ENCODE measurements at regions not wholly inside any gene's neighbourhood (a gene's known extent, or its start where the extent isn't known, plus 50 kb on each side); places are given as distances from the start of the nearest gene placed in this dataset.
A peak's percentile ranks its signal among the peaks of the same experiment; 100 is the strongest.

DNA sequence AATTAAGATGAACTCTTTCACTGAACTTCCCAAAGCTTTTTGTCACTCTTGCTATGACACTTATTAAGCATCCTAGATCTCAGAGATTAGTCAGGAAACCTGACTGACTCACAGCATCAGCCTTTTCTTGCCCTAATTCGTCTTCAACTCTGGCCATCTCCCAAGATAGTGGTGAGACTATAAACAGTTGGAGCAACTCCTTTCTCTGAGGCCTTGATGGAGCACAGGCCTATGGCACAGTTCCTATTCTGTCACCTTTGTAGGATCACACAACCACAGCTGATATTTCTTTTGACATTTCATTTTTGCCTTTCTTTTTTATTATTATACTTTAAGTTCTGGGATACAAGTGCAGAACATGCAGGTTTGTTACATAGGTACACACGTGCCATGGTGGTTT lies 217.6 kb downstream of the PRR32 start:
- Histone ChIP-seq H3K27me3 (ENCODE audit: control insufficient read depth, insufficient read depth, low read length) (no peaks in the 10 kb centered on the region; the same call in 1 of the 2 replicates), H3K9ac (ENCODE audit: low read length) (no peak overlapping the region), H3K36me3 (ENCODE audit: control insufficient read depth, insufficient read depth, low read length) (no peaks in the 10 kb centered on the region)

DNA sequence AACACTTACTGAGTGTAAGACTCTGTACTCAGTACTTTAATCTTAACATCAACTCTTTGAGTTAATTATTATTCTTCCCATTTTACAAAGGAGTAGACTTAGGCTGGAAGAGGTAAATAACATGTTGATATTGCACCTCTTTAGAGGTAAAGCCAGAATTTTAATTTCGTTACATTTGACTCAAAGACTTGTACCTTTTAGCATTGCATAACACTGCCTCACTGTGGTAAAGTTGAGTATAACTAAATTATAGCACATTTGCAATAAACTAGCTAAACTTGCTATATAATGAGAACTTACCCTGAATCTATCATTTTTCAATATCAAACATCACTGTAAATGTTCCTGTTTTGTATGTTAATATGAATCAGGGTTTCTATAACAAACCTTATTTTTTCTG lies 218.5 kb downstream of the PRR32 start:
- Histone ChIP-seq H3K9me3 (ENCODE audit: control insufficient read depth, insufficient read depth, low read depth, low read length) (no peaks in the 10 kb centered on the region), H3K4me1 (ENCODE audit: control insufficient read depth, insufficient read depth, low read length) (no peaks in the 10 kb centered on the region), H3K27ac (ENCODE audit: low read depth, low read length) (no peak overlapping the region), H3K36me3 (ENCODE audit: control insufficient read depth, insufficient read depth, low read length) (no peaks in the 10 kb centered on the region), H3K9ac (ENCODE audit: low read length) (no peak overlapping the region), H3K27me3 (ENCODE audit: control insufficient read depth, insufficient read depth, low read length) (no peaks in the 10 kb centered on the region; the same call in 1 of the 2 replicates), H3K4me3 (ENCODE audit: low read depth, low read length) (no peak overlapping the region)

More for the DNA sequence above, 217.6 kb downstream of the PRR32 start:
- Histone ChIP-seq H3K4me3 (ENCODE audit: low read depth, low read length) (no peak overlapping the region), H3K4me1 (ENCODE audit: control insufficient read depth, insufficient read depth, low read length) (no peaks in the 10 kb centered on the region), H3K27ac (ENCODE audit: low read depth, low read length) (no peak overlapping the region), H3K9me3 (ENCODE audit: control insufficient read depth, insufficient read depth, low read depth, low read length) (no peaks in the 10 kb centered on the region)

- Histone ChIP-seq H3K9ac (ENCODE audit: low read length) (no peak overlapping the region), H3K27ac (ENCODE audit: low read depth, low read length) (no peak overlapping the region), H3K4me3 (ENCODE audit: low read depth, low read length) (no peak overlapping the region), H3K36me3 (ENCODE audit: control insufficient read depth, insufficient read depth, low read length) (no peaks in the 10 kb centered on the region), H3K9me3 (ENCODE audit: control insufficient read depth, insufficient read depth, low read depth, low read length) (peaks cover 7% of the 10 kb centered on the region), H3K4me1 (ENCODE audit: control insufficient read depth, insufficient read depth, low read length) (no peaks in the 10 kb centered on the region), H3K27me3 (ENCODE audit: control insufficient read depth, insufficient read depth, low read length) (no peaks in the 10 kb centered on the region; the same call in 1 of the 2 replicates)
Observed at GRCh38 chrX:127057891-127058619, 238.5 kb downstream of the PRR32 start.

DNA sequence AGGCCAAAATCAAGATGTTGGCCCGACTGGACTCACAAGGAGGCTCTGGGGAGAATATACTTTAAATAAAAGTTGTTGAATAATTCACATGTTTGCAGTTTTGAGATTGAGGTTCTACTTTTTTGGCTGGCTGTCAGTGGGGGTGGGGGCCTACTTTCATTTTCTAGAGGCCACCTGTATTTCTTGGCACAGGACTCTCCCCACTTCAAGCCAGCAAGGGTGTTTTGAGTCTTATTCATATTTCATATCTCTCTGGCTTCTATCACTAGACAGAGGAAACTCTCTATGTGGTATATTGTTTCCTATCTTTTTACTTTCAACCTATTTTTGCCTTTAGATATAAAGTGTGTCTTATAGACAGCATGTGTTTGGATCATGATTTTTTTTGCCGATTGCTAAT lies 266.4 kb downstream of the PRR32 start:
- no peak overlapping the region for H3K9ac ChIP-seq (ENCODE audit: low read length)
- no peaks in the 10 kb centered on the region for H3K9me3 ChIP-seq (ENCODE audit: control insufficient read depth, insufficient read depth, low read depth, low read length)
- H3K27ac ChIP-seq (ENCODE audit: low read depth, low read length) = no peak overlapping the region
- no peaks in the 10 kb centered on the region for H3K27me3 ChIP-seq (ENCODE audit: control insufficient read depth, insufficient read depth, low read length)
- H3K4me1 ChIP-seq (ENCODE audit: control insufficient read depth, insufficient read depth, low read length) = no peaks in the 10 kb centered on the region
- H3K36me3 ChIP-seq (ENCODE audit: control insufficient read depth, insufficient read depth, low read length) = no peaks in the 10 kb centered on the region
- H3K4me3 ChIP-seq (ENCODE audit: low read depth, low read length) = no peak overlapping the region

- H3K27me3 ChIP-seq (ENCODE audit: control insufficient read depth, insufficient read depth, low read length) = no peaks in the 10 kb centered on the region; the same call in 1 of the 2 replicates
- H3K27ac ChIP-seq (ENCODE audit: low read depth, low read length) = no peak overlapping the region
- peaks cover 14% of the 10 kb centered on the region for H3K9me3 ChIP-seq (ENCODE audit: control insufficient read depth, insufficient read depth, low read depth, low read length)
- H3K36me3 ChIP-seq (ENCODE audit: control insufficient read depth, insufficient read depth, low read length) = no peaks in the 10 kb centered on the region
- no peak overlapping the region for H3K4me3 ChIP-seq (ENCODE audit: low read depth, low read length)
- H3K4me1 ChIP-seq (ENCODE audit: control insufficient read depth, insufficient read depth, low read length) = no peaks in the 10 kb centered on the region
- H3K9ac ChIP-seq (ENCODE audit: low read length) = no peak overlapping the region
Observed at GRCh38 chrX:127112726-127113125, 293.2 kb downstream of the PRR32 start.

DNA sequence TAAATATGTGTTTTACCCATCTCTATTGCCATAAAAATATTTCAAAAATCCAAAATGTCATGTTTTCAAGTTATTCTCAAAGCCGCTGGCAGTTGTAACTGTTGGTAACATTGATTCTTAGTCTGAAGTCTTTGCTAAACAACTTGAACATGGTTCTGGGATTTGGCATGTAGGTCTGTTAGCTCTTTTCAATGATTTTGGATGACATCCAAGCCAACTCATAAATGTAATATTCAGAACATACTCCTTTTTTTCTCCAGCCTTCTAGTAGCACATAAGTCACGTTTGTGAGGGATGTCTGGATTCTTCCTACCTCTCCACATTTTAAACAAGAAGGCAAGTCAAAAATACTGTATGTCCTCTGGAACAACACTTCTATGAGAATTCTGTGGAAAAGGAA lies 305.3 kb downstream of the PRR32 start:
- Histone ChIP-seq H3K27me3 (ENCODE audit: control insufficient read depth, insufficient read depth, low read length) (no peaks in the 10 kb centered on the region; the same call in 1 of the 2 replicates), H3K9ac (ENCODE audit: low read length) (no peak overlapping the region), H3K36me3 (ENCODE audit: control insufficient read depth, insufficient read depth, low read length) (no peaks in the 10 kb centered on the region), H3K4me1 (ENCODE audit: control insufficient read depth, insufficient read depth, low read length) (no peaks in the 10 kb centered on the region), H3K4me3 (ENCODE audit: low read depth, low read length) (no peak overlapping the region), H3K9me3 (ENCODE audit: control insufficient read depth, insufficient read depth, low read depth, low read length) (no peaks in the 10 kb centered on the region), H3K27ac (ENCODE audit: low read depth, low read length) (no peak overlapping the region)

DNA sequence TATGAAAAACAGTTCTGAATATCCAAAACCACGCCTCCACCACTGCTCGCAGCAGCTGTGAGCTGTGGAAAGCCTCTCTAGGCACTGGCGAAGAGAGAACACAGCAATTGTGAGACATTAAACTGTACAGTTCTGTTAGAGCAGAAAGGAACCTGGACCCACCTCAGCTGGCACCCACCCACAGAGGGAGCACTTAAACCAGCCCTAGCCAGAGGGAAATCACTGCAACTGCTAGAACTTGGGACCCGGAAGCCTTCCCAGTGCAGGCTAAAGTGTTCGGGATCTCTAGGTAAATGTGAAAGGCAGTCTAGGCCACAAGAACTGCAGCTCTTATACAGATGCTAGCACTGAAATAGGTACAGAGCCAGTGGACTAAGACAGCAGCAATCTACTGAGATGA lies 308.8 kb downstream of the PRR32 start:
- no peaks in the 10 kb centered on the region for H3K4me1 ChIP-seq (ENCODE audit: control insufficient read depth, insufficient read depth, low read length)
- H3K9ac ChIP-seq (ENCODE audit: low read length) = no peak overlapping the region
- H3K27ac ChIP-seq (ENCODE audit: low read depth, low read length) = no peak overlapping the region
- no peak overlapping the region for H3K4me3 ChIP-seq (ENCODE audit: low read depth, low read length)
- H3K36me3 ChIP-seq (ENCODE audit: control insufficient read depth, insufficient read depth, low read length) = no peaks in the 10 kb centered on the region
- peaks cover 7% of the 10 kb centered on the region; the same call in 1 of the 2 replicates for H3K9me3 ChIP-seq (ENCODE audit: control insufficient read depth, insufficient read depth, low read depth, low read length)
- H3K27me3 ChIP-seq (ENCODE audit: control insufficient read depth, insufficient read depth, low read length) = no peaks in the 10 kb centered on the region; the same call in 1 of the 2 replicates

DNA sequence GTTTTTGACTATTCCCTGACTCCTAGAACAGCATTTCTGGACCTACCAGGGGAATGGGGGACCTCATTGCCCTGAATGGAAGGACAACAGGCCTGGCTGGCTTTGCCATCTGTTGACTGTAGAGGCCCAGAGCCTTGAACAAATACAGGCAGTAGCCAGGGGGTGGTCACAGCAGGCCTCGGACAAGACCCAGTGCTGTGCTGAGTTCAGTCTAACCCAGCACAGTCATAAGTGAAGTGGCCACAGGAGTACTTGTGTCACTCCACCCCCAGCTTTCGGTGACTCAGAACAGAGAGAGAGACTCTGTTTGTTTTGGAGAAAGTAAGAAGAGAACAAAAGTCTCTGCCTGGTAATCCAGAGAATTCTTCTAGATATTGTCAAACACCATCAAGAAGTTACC lies 310.0 kb downstream of the PRR32 start:
- Histone ChIP-seq H3K27me3 (ENCODE audit: control insufficient read depth, insufficient read depth, low read length) (no peaks in the 10 kb centered on the region; the same call in 1 of the 2 replicates), H3K4me1 (ENCODE audit: control insufficient read depth, insufficient read depth, low read length) (no peaks in the 10 kb centered on the region), H3K9me3 (ENCODE audit: control insufficient read depth, insufficient read depth, low read depth, low read length) (peaks cover 15% of the 10 kb centered on the region; the same call in 1 of the 2 replicates), H3K36me3 (ENCODE audit: control insufficient read depth, insufficient read depth, low read length) (no peaks in the 10 kb centered on the region), H3K27ac (ENCODE audit: low read depth, low read length) (no peak overlapping the region), H3K4me3 (ENCODE audit: low read depth, low read length) (no peak overlapping the region), H3K9ac (ENCODE audit: low read length) (no peak overlapping the region)

- Histone ChIP-seq H3K4me3 (ENCODE audit: low read depth, low read length) (no peak overlapping the region), H3K36me3 (ENCODE audit: control insufficient read depth, insufficient read depth, low read length) (no peaks in the 10 kb centered on the region), H3K27me3 (ENCODE audit: control insufficient read depth, insufficient read depth, low read length) (no peaks in the 10 kb centered on the region), H3K4me1 (ENCODE audit: control insufficient read depth, insufficient read depth, low read length) (peaks cover 22% of the 10 kb centered on the region), H3K27ac (ENCODE audit: low read depth, low read length) (peak overlapping the region; percentile 58), H3K9ac (ENCODE audit: low read length) (no peak overlapping the region), H3K9me3 (ENCODE audit: control insufficient read depth, insufficient read depth, low read depth, low read length) (peaks cover 16% of the 10 kb centered on the region; the same call in 1 of the 2 replicates)
Observed at GRCh38 chrX:127138218-127138617, 318.7 kb downstream of the PRR32 start.

GRCh38 chrX:127177966-127178365 lies 358.4 kb downstream of the PRR32 start:
- Histone ChIP-seq H3K4me3 (ENCODE audit: low read depth, low read length) (no peak overlapping the region), H3K9ac (ENCODE audit: low read length) (no peak overlapping the region), H3K27ac (ENCODE audit: low read depth, low read length) (no peak overlapping the region), H3K9me3 (ENCODE audit: control insufficient read depth, insufficient read depth, low read depth, low read length) (no peaks in the 10 kb centered on the region), H3K36me3 (ENCODE audit: control insufficient read depth, insufficient read depth, low read length) (no peaks in the 10 kb centered on the region), H3K27me3 (ENCODE audit: control insufficient read depth, insufficient read depth, low read length) (no peaks in the 10 kb centered on the region; the same call in 1 of the 2 replicates), H3K4me1 (ENCODE audit: control insufficient read depth, insufficient read depth, low read length) (peaks cover 2% of the 10 kb centered on the region; the same call in 1 of the 2 replicates)

GRCh38 chrX:127187095-127187494 lies 367.6 kb downstream of the PRR32 start:
- Histone ChIP-seq H3K4me1 (ENCODE audit: control insufficient read depth, insufficient read depth, low read length) (no peaks in the 10 kb centered on the region), H3K4me3 (ENCODE audit: low read depth, low read length) (no peak overlapping the region), H3K27me3 (ENCODE audit: control insufficient read depth, insufficient read depth, low read length) (no peaks in the 10 kb centered on the region; the same call in 1 of the 2 replicates), H3K9ac (ENCODE audit: low read length) (no peak overlapping the region), H3K9me3 (ENCODE audit: control insufficient read depth, insufficient read depth, low read depth, low read length) (no peaks in the 10 kb centered on the region), H3K36me3 (ENCODE audit: control insufficient read depth, insufficient read depth, low read length) (no peaks in the 10 kb centered on the region), H3K27ac (ENCODE audit: low read depth, low read length) (no peak overlapping the region)

Data from HUES6 (cell line).